Fibroblast of villous mesenchyme (primary cell): ENCODE measurements at regions not wholly inside any gene's neighbourhood (a gene's known extent, or its start where the extent isn't known, plus 50 kb on each side); places are given as distances from the start of the nearest gene placed in this dataset.
"Not testable (repeated sequence)": the region's sequence is repeated elsewhere in the genome, so short reads cannot be mapped to it uniquely, and the experiment has no call there.

ENCODE experiments used
- DNase-seq: peaks from one replicate; pipeline ENCODE4 v3.0.0-alpha.2; 2010; ENCODE audit warnings: low read depth
- H3K4me3 ChIP-seq: 2 replicates; pipeline ENCODE4 v1.5.1; 2011; ENCODE audit warnings: low read depth, mild to moderate bottlenecking, low read length
- TF ChIP-seq, protein P1 (sequence below): IDR thresholded peaks from 2 replicates; pipeline ENCODE4 v1.5.1; 2012; ENCODE audit warnings: low read depth, mild to moderate bottlenecking, low read length; ENCODE audit not compliant: insufficient read depth

GRCh38 chr3:13235079-13235478 is 161.8 kb upstream of the IQSEC1 start:
- no peak overlapping the region for H3K4me3 ChIP-seq
- DNase-seq: no peak
- TF ChIP-seq, protein P1, sequence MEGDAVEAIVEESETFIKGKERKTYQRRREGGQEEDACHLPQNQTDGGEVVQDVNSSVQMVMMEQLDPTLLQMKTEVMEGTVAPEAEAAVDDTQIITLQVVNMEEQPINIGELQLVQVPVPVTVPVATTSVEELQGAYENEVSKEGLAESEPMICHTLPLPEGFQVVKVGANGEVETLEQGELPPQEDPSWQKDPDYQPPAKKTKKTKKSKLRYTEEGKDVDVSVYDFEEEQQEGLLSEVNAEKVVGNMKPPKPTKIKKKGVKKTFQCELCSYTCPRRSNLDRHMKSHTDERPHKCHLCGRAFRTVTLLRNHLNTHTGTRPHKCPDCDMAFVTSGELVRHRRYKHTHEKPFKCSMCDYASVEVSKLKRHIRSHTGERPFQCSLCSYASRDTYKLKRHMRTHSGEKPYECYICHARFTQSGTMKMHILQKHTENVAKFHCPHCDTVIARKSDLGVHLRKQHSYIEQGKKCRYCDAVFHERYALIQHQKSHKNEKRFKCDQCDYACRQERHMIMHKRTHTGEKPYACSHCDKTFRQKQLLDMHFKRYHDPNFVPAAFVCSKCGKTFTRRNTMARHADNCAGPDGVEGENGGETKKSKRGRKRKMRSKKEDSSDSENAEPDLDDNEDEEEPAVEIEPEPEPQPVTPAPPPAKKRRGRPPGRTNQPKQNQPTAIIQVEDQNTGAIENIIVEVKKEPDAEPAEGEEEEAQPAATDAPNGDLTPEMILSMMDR: no peak

GRCh38 chr3:13234666-13235065 is 161.4 kb upstream of the IQSEC1 start:
- no peak overlapping the region for H3K4me3 ChIP-seq
- TF ChIP-seq, protein P1: no peak
- DNase-seq: no peak

- no peak for DNase-seq
- TF ChIP-seq, protein P1: no peak
These were observed 160.6 kb upstream of the IQSEC1 start for GRCh38 chr3:13233487-13234485.

GRCh38 chr3:13231781-13232666 is 158.8 kb upstream of the IQSEC1 start:
- no peak overlapping the region for H3K4me3 ChIP-seq
- no peak for DNase-seq
- TF ChIP-seq, protein P1: no peak

More at GRCh38 chr3:13233487-13234485, 160.6 kb upstream of the IQSEC1 start:
- H3K4me3 ChIP-seq: no peak overlapping the region

- H3K4me3 ChIP-seq: no peak overlapping the region
- DNase-seq: peak; percentile 4
- TF ChIP-seq, protein P1: peak; percentile 31
These were observed 156.2 kb upstream of the IQSEC1 start for GRCh38 chr3:13229273-13229949.

DNA sequence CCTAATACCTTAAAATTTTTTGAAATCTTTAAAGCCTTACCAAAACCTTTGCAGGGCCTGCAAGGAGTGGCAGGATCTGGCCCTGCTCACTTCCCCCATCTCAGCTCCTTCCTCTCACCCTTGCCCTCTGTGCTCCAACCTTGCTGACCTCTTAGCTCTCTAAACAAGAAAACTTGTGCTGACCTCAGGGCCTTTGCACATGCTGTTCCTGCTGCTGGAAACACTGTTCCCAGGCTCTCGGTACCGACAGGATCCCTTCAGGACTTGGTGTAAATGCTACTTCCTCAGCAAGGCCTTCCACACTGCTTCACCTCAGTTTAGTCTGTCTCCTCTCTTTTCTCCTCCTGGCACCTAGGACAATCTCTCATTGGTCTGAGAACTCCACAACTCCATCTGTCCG is 155.4 kb upstream of the IQSEC1 start:
- TF ChIP-seq, protein P1: no peak
- H3K4me3 ChIP-seq: no peak overlapping the region
- DNase-seq: no peak

- DNase-seq, H3K4me3 ChIP-seq: not testable (repeated sequence)
These were observed 154.9 kb upstream of the IQSEC1 start for GRCh38 chr3:13228169-13228568.
